Cardiac muscle cell (in vitro differentiated cells and primary cell): ENCODE measurements at regions not wholly inside any gene's neighbourhood (a gene's known extent, or its start where the extent isn't known, plus 50 kb on each side); places are given as distances from the start of the nearest gene placed in this dataset.

Experiments
- DNase-seq, 2 donors: peaks; one replicate each; pipeline versions ENCODE4 v3.0.0 to v3.0.0-alpha.2; 2010 to 2017; ENCODE audit warnings: low read depth in 1 of 2, low spot score in 1 of 2
- H3K27ac ChIP-seq: fragments of 200-600 bp; sonication (generic); 2 replicates; pipeline ENCODE4 v1.5.1; 2016
- H3K27me3 ChIP-seq: fragments of 200-600 bp; sonication (generic); 2 replicates; pipeline ENCODE4 v1.6.0; 2016; ENCODE audit warnings: control low read depth
- H3K36me3 ChIP-seq: fragments of 200-600 bp; sonication (generic); 2 replicates; pipeline ENCODE4 v1.5.1; 2016; ENCODE audit warnings: control low read depth
- H3K4me1 ChIP-seq: fragments of 200-600 bp; sonication (generic); 2 replicates; pipeline ENCODE4 v1.8.1; 2017; ENCODE audit warnings: low read depth, mild to moderate bottlenecking, mixed run types
- H3K4me3 ChIP-seq: fragments of 200-600 bp; sonication (generic); 2 replicates; pipeline ENCODE4 v1.5.1; 2016; ENCODE audit warnings: mild to moderate bottlenecking
- H3K9me3 ChIP-seq: fragments of 200-600 bp; sonication (generic); 2 replicates; pipeline ENCODE4 v1.5.1; 2017; ENCODE audit warnings: low read depth, mild to moderate bottlenecking, control low read depth
- TF ChIP-seq, protein P1 (sequence below): IDR thresholded peaks from 2 replicates; pipeline ENCODE4 v1.5.1; 2012; ENCODE audit warnings: low read depth, mild to moderate bottlenecking, low read length

DNA sequence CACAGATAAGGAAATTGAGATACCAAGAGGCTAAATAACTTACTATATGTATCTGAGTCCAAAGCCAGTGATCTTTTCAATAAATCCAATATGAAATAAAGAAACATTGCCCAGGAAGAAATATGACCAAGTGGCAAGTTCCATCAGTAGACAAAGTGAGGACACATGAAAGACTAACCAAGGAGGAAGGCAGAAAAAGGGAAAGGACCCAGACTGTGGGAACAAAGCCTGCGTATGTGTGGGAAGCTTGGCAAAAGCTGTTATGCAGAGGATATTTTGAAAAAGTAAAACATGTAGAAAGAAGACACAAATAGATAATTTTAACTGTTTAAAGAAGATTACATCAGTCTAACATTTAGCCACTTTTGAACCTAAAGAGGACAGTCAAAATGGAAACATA lies 264.4 kb upstream of the PRDM1 start:
- no peaks in the 10 kb centered on the region for H3K27me3 ChIP-seq
- H3K27ac ChIP-seq, result no peak overlapping the region
- H3K9me3 ChIP-seq, result no peaks in the 10 kb centered on the region
- DNase-seq, result no peak
- no peak overlapping the region for H3K4me3 ChIP-seq
- no peaks in the 10 kb centered on the region for H3K36me3 ChIP-seq
- H3K4me1 ChIP-seq, result no peaks in the 10 kb centered on the region
- TF ChIP-seq, protein P1, sequence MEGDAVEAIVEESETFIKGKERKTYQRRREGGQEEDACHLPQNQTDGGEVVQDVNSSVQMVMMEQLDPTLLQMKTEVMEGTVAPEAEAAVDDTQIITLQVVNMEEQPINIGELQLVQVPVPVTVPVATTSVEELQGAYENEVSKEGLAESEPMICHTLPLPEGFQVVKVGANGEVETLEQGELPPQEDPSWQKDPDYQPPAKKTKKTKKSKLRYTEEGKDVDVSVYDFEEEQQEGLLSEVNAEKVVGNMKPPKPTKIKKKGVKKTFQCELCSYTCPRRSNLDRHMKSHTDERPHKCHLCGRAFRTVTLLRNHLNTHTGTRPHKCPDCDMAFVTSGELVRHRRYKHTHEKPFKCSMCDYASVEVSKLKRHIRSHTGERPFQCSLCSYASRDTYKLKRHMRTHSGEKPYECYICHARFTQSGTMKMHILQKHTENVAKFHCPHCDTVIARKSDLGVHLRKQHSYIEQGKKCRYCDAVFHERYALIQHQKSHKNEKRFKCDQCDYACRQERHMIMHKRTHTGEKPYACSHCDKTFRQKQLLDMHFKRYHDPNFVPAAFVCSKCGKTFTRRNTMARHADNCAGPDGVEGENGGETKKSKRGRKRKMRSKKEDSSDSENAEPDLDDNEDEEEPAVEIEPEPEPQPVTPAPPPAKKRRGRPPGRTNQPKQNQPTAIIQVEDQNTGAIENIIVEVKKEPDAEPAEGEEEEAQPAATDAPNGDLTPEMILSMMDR, result no peak

DNA sequence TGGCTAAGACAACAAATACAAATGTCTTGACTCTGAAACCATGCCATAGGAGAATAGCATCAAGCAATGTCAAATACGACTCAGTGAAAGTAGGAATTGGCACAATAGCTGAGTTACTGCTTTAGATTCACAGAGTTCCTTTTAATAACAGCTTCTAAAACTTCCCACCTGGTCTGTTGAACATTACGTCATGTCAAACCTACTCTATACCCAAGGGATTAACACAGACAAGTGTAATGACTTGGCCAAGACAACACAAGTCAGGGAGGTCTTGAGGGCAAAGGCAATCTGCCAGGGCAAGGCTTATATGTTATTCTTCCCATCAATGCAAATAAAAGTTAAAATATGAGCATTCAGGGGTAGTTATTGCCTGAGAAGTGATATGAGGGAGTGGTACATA lies 265.1 kb upstream of the PRDM1 start:
- H3K4me3 ChIP-seq, result no peak overlapping the region
- H3K27me3 ChIP-seq, result no peaks in the 10 kb centered on the region
- no peaks in the 10 kb centered on the region for H3K36me3 ChIP-seq
- no peaks in the 10 kb centered on the region for H3K9me3 ChIP-seq
- no peak for DNase-seq
- H3K27ac ChIP-seq, result no peak overlapping the region
- TF ChIP-seq, protein P1, result no peak
- no peaks in the 10 kb centered on the region for H3K4me1 ChIP-seq

DNA sequence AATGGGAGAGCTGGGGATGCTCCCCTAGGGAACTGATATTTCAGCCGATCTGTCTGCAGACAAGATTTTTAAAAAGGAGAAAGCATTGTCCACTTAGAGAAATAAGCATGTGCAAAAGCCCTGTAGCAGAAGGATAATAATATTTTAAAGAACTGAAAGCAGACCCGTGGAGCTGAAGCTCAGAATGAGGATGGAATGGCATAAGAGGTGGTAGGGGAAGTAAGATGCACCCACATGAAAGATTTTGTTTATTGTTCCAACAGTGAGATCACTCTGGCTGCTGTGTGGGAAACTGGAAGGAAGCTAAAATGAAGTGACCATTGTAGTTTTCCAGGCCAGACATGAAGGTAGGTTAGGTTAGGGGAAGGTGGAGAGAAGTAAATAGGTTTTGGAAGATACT lies 266.4 kb upstream of the PRDM1 start:
- no peaks in the 10 kb centered on the region for H3K27me3 ChIP-seq
- no peak for DNase-seq
- no peaks in the 10 kb centered on the region for H3K4me1 ChIP-seq
- no peak overlapping the region for H3K4me3 ChIP-seq
- TF ChIP-seq, protein P1, result no peak
- H3K9me3 ChIP-seq, result no peaks in the 10 kb centered on the region
- no peaks in the 10 kb centered on the region for H3K36me3 ChIP-seq
- H3K27ac ChIP-seq, result no peak overlapping the region

DNA sequence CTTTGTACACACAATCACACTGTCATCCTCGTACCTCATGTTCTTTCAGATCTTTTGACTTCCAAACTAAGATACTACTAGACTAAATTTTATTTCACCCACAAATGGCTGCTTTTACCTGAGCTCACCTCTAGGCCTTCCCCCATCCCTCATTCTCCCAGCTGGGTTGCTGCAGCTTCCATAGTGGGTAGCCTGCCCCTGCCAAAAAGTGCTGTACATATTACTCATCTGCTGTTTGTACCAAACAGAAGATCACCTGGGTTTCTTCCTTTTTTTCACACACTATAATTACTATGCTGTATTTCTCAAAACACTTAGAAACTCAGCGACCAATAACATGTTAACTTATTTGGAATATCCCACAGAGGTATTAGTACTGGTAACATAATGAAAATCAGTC lies 267.6 kb upstream of the PRDM1 start:
- TF ChIP-seq, protein P1, result no peak
- Histone ChIP-seq H3K27ac (no peak overlapping the region), H3K4me3 (no peak overlapping the region)

DNA sequence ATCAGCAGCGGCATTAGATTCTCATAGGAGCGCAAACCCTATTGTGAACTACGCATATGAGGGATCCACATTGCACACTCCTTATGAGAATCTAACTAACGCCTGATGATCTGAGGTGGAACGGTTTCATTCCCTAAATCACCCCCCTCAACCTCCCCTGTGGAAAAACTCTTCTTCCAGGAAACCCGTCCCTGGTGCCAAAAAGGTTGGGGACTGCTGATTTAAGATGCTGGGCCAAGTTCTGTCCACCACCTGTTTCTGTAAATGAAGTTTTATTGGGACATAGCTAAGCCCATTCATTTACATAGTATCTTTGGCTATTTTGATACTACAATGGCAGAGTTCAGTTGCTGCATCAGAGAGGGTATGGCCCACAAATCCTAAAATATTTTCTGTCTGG lies 268.2 kb upstream of the PRDM1 start:
- Histone ChIP-seq H3K27me3 (no peaks in the 10 kb centered on the region), H3K4me3 (no peak overlapping the region), H3K4me1 (no peaks in the 10 kb centered on the region), H3K27ac (no peak overlapping the region), H3K9me3 (no peaks in the 10 kb centered on the region), H3K36me3 (no peaks in the 10 kb centered on the region)
- no peak for DNase-seq
- TF ChIP-seq, protein P1, result no peak

More for the DNA sequence above, 267.6 kb upstream of the PRDM1 start:
- Histone ChIP-seq H3K36me3 (no peaks in the 10 kb centered on the region), H3K27me3 (no peaks in the 10 kb centered on the region), H3K9me3 (no peaks in the 10 kb centered on the region), H3K4me1 (no peaks in the 10 kb centered on the region)
- no peak for DNase-seq

DNA sequence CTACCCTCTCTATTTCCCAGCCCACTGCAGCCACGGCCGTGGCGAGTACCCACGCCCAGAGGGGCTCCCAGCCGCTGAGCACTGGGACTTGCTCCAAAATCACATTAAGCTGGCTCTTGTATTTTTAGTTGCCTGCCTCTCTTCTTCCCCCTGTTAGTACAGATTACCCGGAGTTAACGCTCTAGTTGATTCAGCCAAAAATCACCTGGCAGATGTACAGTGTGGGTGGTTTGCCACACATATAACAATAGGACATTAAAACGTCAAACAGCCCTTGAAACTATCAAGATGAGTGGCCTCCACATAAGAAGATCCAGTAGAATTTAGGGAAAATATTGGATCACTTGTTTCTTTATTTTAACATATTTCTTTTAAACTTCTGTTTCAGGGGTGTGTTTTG lies 268.8 kb upstream of the PRDM1 start:
- H3K36me3 ChIP-seq, result no peaks in the 10 kb centered on the region
- no peak for DNase-seq
- no peak overlapping the region for H3K27ac ChIP-seq
- no peaks in the 10 kb centered on the region for H3K27me3 ChIP-seq
- H3K4me3 ChIP-seq, result no peak overlapping the region
- no peaks in the 10 kb centered on the region for H3K4me1 ChIP-seq
- H3K9me3 ChIP-seq, result no peaks in the 10 kb centered on the region
- TF ChIP-seq, protein P1, result no peak
